NCI-H146 (cell line): ENCODE measurements at regions not wholly inside any gene's neighbourhood (a gene's known extent, or its start where the extent isn't known, plus 50 kb on each side); places are given as distances from the start of the nearest gene placed in this dataset.

ENCODE experiments used
- DNase-seq: peaks from one replicate; lab custom pipeline; 2025; lab: John Stamatoyannopoulos, UW

DNA sequence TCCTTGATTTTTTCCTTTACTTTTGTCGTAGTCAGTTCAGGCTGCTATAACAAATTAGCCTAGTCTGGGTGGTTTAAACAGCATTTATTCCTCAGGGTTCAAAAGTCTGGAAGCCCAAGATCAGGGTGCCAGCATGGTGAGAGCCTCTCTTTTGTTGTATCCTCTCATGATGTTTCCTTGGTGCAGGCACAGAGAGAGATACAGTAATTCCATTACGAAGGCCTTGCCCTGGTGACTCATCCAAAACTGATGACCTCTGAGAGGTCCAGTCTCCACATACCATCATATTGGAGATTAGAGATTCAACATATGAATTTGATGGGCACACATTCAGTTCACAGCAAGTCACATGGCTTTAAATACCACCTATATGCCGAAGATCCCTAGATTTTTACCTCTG, 253.8 kb downstream of the CYRIA start:
- no peak for DNase-seq

DNA sequence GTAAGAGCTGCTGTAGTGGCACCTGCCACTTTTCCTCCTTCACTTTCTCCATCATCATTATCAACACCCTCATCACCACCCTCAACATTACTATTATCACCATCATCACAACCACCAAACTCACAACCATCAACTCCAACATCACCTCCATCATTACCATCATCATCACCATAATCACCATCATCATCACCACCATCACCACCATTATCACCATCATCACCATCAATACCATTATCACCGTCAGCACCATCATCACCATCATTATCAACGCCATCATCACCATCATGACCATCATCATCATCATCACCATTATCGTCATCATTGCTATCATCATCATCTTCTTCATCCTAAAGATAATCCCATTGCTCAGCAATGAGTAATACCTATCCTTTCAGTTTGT, 255.8 kb downstream of the CYRIA start:
- no peak for DNase-seq

- no peak for DNase-seq
Observed at GRCh38 chr2:16409006-16409390, 256.6 kb downstream of the CYRIA start.

- DNase-seq: no peak
Observed at GRCh38 chr2:16408331-16409005, 257.2 kb downstream of the CYRIA start.

DNA sequence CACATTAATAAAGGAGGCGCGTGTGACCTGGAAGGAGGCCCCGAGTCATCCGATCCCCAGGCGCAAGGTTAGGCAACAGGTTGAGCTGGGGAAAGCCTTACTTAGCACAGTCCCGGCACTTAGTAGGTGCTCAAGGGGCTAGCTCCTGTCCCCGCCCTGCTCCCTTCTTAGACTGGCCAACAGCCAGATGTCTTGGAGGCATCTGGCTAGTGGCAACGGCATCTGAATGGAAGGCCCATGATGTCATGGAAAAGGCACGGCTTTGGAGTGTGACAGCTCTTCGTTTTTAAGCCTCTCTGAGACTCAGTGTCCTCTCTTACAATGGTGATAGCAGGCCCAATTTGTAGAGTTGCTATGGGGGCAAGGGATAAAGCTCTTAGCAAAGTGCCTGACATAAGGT, 258.3 kb downstream of the CYRIA start:
- DNase-seq: no peak

GRCh38 chr2:16406496-16407289, 258.9 kb downstream of the CYRIA start:
- DNase-seq: no peak

DNA sequence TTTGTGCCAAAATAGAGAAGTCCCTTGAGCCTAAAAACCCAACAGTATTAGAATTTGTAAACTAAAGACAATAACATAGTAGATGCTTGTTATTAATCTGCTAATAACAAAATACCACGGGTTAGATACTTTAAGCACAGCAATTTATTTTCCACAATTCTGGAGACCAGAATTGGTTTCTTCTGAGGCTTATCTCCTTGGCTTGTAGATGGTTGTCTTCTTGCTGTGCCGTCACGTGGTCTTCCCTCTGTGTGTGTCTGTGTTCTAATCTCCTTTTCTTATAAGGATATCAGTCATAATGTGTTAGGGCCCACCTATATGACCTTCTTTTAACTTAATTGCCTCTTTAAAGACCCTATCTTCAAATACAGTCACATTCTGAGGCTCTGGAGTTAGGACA, 260.1 kb downstream of the CYRIA start:
- no peak for DNase-seq

DNA sequence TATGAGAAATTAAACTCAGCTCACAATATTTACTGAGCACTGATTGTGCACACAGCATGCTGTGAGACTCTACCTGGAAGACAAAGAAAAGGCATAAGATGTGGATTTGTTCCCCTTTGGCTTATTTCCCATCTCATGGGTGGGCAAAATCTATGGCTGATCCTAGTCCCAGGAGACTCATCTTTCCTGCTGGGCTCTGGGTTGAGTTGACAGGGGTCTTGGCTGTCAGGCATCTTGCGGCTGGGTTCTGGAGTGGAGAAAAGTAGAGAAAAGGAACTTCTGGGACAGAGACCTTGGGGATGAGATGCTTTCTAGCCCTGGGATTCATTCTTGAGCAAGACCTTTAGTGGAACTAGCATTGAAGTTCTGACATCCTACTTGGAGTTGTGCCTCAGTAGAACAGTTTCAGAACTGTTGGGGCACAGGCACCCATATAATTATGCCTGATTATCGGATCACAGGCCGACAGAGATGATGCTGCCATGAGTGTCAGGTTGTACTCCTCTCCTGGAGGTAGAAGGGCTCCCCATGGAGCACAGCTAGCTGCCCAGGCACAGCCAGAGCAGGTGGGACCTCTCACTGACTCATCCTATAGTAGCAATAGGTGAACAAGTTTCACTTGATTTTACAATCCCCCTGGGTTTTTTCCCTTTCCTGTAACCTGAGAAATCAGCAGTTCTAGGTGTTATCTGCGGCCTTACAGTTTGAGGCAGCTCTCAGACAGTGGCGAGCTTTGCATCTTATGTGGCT, 260.9 kb downstream of the CYRIA start:
- no peak for DNase-seq

- DNase-seq: no peak
Observed at GRCh38 chr2:16404146-16404545, 261.5 kb downstream of the CYRIA start.

- no peak for DNase-seq
Observed at GRCh38 chr2:16402891-16403290, 262.7 kb downstream of the CYRIA start.

GRCh38 chr2:16401761-16402300, 263.8 kb downstream of the CYRIA start:
- no peak for DNase-seq

- DNase-seq: no peak
Observed at GRCh38 chr2:16400127-16400623, 265.5 kb downstream of the CYRIA start.

DNA sequence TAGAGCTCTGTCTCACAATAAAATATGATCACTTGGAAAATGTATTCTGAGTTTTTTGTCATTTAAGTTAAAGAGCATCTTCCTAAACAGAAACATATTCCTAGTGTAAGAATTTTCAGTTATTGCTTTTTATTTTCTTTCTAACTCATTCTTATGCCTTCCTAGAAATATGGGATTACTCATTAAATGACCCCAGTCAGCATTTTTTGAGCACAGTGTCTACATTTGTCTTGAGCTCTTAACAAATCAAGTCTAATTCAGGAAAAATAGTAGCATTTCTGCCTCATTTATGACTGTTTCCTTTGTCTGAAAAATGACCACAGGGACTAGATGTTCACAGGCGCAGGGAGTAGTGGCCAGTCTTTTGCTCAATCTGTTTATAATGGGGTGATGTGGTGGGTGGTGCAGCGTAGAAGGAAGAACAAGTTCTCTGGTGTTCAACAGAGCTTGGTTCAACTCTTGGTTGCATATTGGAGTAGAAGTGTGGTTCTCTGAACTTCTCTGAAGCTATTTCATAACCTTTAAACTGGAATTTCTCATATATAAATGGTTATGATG, 267.1 kb downstream of the CYRIA start:
- DNase-seq: no peak

DNA sequence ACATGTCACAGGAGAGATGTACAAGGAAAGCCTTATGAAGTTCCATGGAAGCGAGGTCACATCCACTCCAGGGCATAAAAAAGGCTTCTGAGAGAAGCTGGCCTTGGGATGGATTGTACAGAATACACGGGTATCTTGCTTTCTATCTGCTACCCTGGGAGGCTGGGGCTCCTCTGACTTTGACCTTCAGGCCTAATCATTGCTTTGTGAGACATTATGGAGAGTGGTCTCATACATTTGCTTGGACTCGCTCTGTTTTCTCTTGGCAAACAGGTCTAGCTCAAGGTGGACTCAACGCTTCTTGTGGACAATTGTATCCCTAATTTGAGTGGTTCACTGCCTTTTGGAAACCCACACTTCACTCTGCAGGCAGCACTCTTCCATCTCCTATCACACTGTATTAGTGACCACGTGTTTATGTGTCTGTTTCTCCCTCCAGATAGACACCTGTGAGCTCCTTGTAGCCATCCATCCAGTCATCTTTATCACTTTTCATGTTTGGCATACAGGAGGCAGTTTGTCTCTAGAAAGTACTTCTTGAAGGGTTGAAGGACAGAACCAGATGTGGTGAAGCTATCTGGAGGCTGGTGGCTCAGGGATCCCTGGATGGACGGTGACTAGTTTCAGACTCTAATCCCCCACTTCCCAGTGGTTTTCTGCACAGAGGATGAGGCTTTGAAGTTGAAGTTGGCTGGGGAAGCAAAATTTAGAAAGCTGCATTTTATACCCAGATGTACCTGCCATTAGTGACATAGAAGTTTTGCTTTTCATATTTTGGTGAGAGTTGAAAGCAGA, 267.8 kb downstream of the CYRIA start:
- DNase-seq: no peak

DNA sequence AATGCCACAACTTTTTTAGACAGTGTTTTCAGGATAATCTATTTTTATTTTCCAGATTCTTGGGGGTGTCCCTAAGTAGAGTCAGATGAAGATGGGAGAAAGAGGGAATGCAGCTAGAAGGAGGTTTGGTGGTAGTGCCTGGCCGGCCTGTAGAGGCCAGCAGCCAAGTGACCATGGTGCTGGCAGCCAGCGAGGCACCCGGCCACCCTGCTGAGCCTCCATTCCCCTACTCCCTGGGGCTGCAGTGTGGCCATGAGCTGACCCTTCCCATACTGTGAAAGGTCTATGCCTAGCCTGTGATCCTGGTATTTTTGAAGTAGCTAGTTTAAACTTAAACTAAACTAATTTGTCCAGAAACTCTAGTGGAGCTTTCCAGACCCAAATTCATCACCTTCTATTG, 268.6 kb downstream of the CYRIA start:
- no peak for DNase-seq

- DNase-seq: no peak
Observed at GRCh38 chr2:16396171-16396570, 269.5 kb downstream of the CYRIA start.

GRCh38 chr2:16395601-16396000, 270.0 kb downstream of the CYRIA start:
- DNase-seq: no peak

DNA sequence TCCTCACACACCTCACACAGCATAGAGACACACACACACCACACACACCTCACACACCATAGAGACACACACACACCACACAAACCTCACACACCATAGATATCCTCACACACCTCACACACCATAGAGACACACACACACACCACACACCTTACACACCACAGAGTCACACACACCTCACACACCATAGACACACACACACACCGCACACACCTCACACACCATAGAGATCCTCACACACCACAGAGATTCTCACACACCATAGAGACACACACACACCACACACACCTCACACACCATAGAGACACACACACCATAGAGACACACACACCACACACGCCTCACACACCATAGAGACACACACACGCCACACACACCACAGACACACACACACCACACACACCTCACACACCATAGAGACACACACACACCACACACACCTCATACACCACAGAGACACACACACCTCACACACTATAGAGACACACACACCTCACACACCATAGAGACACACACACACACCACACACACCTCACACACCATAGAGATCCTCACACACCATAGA, 270.6 kb downstream of the CYRIA start:
- DNase-seq: no peak

DNA sequence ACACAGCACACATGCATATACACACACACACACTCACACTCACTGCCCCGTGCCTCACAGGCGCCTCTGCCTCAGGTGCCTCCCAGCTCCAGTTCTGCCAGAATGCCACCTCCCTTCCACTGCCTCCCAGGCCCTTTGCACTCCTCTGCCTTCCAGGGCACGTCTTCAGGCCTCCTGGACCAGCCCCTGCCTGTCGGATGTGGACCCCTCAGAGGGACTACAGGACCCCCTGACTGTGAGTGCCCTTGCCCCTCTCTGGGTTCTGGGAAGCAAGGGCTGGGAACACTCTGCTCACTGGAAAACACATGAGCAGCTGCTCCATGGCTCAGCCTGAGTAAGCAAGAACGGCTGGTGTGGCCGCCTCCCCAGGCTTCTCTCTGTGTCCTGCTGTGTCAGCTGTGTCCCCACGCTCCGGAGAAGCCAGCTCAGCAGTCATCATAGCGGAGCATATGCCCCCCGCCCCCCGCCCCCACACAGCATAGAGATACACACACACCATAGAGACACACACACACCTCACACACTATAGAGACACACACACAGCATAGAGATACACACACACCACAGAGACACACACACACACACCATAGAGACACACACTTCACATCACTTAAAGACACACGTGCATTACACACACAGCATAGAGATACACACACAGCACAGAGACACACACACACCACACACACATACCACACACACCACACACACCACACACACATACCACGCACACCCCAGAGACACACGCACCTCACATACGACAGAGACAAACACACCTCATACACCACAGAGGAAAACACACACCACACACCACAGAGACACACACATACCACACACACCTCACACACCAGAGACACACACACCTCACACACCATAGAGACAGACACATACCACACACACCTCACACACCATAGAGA, 271.3 kb downstream of the CYRIA start:
- peak; percentile 2 for DNase-seq

GRCh38 chr2:16393500-16394071, 272.0 kb downstream of the CYRIA start:
- DNase-seq: no peak
